Gastroesophageal sphincter (tissue), 4 donors: ENCODE measurements at regions not wholly inside any gene's neighbourhood (a gene's known extent, or its start where the extent isn't known, plus 50 kb on each side); places are given as distances from the start of the nearest gene placed in this dataset.

Source experiments
- ATAC-seq: fragments of 150-250 bp; one replicate; pipeline ENCODE4 v1.9.1; 2016; ENCODE audit warnings: mild to moderate bottlenecking, moderate library complexity
- H3K27ac ChIP-seq, 4 donors: fragments of 200-600 bp; sonication (generic) in 3 of 4; 1 replicate in 3 of 4; 2 replicates in 1 of 4; pipeline ENCODE4 v1.5.1; 2016 to 2019
- H3K27me3 ChIP-seq: fragments of 200-600 bp; sonication (generic); one replicate; pipeline ENCODE4 v1.5.1; 2019
- H3K36me3 ChIP-seq, 2 donors: fragments of 200-600 bp; sonication (generic); one replicate each; pipeline ENCODE4 v1.5.1; 2019; ENCODE audit warnings: control low read depth in 1 of 2
- H3K4me1 ChIP-seq, 3 donors: fragments of 200-600 bp; sonication (generic); 1 replicate in 2 of 3; 2 replicates in 1 of 3; pipeline ENCODE4 v1.5.1; 2016 to 2019; ENCODE audit warnings: control low read depth in 2 of 3
- H3K4me3 ChIP-seq, 2 donors: fragments of 200-600 bp; sonication (generic); one replicate each; pipeline ENCODE4 v1.5.1; 2019; ENCODE audit warnings: mild to moderate bottlenecking in 1 of 2, moderate library complexity in 1 of 2
- H3K9me3 ChIP-seq, 3 donors: fragments of 200-600 bp; sonication (generic); one replicate each; pipeline ENCODE4 v1.5.1; 2017 to 2019; ENCODE audit warnings: control low read depth in 2 of 3
- CTCF ChIP-seq, 4 experiments: fragments of 200-600 bp in 2 of 4; fragments of 450-650 bp in 2 of 4; sonication (generic) in 1 of 4; IDR thresholded peaks; one replicate each; pipeline ENCODE4 v1.5.1; 2017 to 2019; ENCODE audit warnings: antibody characterized with exemption in 4 of 4, mild to moderate bottlenecking in 2 of 4, moderate library complexity in 2 of 4
- EP300 ChIP-seq: sonication (generic); formaldehyde crosslinking; IDR thresholded peaks from one replicate; pipeline ENCODE4 v1.6.1; 2017; ENCODE audit warnings: antibody characterized with exemption, mild to moderate bottlenecking
- POLR2A ChIP-seq, 2 donors: fragments of 450-650 bp; IDR thresholded peaks; one replicate each; pipeline ENCODE4 v1.6.1; 2017; ENCODE audit warnings: antibody characterized with exemption in 2 of 2, mild to moderate bottlenecking in 2 of 2, moderate library complexity in 1 of 2
- POLR2AphosphoS5 ChIP-seq: sonication (generic); formaldehyde crosslinking; IDR thresholded peaks from one replicate; pipeline ENCODE4 v1.6.1; 2017; ENCODE audit warnings: antibody characterized with exemption
- WGBS, 2 donors: methylation state at CpG; one replicate each; pipeline ENCODE4 v1.1.5; 2018; ENCODE audit warnings: low coverage in 1 of 2; 5-methylcytosine and 5-hydroxymethylcytosine counted together

DNA sequence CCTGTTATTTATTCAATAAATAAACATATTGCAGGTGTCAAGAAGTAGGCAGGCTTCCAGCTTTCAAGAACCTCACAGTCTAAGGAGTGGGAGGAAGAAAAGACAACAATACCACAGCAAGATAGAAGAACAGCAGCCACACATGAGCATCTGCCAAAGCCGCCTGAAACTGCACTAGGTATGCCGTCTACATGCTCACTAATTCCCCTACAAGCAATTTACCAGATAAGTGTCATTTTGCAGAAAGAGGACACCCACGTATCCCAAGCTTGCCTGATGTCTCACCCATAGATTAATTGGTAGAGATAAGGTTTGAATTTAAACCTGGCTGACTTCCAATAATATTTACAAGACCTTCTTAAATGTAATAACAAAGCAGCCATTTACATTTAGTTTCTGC, 439.4 kb upstream of the CPEB2 start:
- 62 to 66% methylated on average over 3 of the region's 3 CpGs for WGBS, 2 donors
- no peak overlapping the region for H3K4me3 ChIP-seq
- H3K9me3 ChIP-seq = no peaks in the 10 kb centered on the region
- H3K27me3 ChIP-seq = no peaks in the 10 kb centered on the region
- H3K27ac ChIP-seq = no peak overlapping the region
- ATAC-seq = no peak
- H3K4me1 ChIP-seq = peaks cover 0 to 2% (median 0%) of the 10 kb centered on the region in 3 donors
- H3K36me3 ChIP-seq = no peaks in the 10 kb centered on the region
- TF ChIP-seq EP300 = no peak
- TF ChIP-seq POLR2AphosphoS5 = no peak
- no peak for TF ChIP-seq POLR2A (IDR thresholded peaks at IDR 0.05)
- TF ChIP-seq CTCF (IDR thresholded peaks at IDR 0.05) = no peak

GRCh38 chr4:14564281-14564680, 438.0 kb upstream of the CPEB2 start:
- Histone ChIP-seq H3K36me3 (no peaks in the 10 kb centered on the region), H3K27me3 (no peaks in the 10 kb centered on the region), H3K9me3 (no peaks in the 10 kb centered on the region), H3K4me3 (no peak overlapping the region), H3K27ac (no peak overlapping the region), H3K4me1 (peaks cover 0 to 7% (median 0%) of the 10 kb centered on the region in 3 donors)
- 86 to 95% methylated on average over 3 to 4 of the region's 4 CpGs for WGBS, 2 donors
- no peak for TF ChIP-seq POLR2A (IDR thresholded peaks at IDR 0.05)
- no peak for TF ChIP-seq EP300
- no peak for TF ChIP-seq CTCF (IDR thresholded peaks at IDR 0.05)
- TF ChIP-seq POLR2AphosphoS5 = no peak
- no peak for ATAC-seq

DNA sequence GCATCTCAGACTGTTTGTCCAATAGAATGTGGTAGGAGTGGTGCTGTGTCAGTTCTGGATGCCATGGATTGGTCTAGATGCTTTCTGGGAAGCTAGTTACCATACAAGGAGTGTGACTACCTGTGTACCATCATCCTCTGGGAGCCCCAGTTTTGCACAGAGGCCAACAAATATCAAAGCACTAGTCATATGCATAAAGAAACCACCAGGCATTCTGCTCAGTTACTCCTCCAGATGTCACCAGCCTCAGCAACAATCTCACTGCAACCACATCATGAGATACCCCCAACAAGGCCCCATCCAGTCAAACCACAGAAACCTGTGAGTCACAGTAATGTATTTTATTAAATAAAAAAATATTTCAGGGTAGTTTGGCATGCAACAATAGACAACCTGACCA, 435.8 kb upstream of the CPEB2 start:
- TF ChIP-seq POLR2A (IDR thresholded peaks at IDR 0.05) (no peak), EP300 (no peak), CTCF (IDR thresholded peaks at IDR 0.05) (no peak), POLR2AphosphoS5 (no peak)
- Histone ChIP-seq H3K27me3 (no peaks in the 10 kb centered on the region), H3K9me3 (no peaks in the 10 kb centered on the region), H3K4me1 (peaks cover 0 to 7% (median 0%) of the 10 kb centered on the region in 3 donors), H3K4me3 (no peak overlapping the region), H3K27ac (no peak overlapping the region), H3K36me3 (no peaks in the 10 kb centered on the region)
- no peak for ATAC-seq

DNA sequence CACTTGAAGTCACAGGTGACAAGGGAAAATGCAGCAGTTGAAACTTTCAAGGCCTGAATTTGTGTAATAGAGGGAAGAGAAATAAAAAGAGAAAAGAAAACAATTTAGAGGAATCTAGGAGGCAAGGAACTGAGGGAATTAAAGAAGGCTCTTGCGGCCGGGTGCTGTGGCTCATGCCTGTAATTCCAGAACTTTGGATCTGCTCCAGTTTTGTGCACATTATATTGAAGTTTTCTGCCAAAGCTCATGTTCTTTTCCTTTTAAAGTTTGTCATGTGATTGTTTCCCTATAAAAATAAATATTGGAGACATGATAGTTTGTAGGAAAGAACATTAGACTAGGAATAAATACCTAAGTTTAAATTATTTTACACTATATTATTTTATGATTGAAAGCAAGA, 433.9 kb upstream of the CPEB2 start:
- TF ChIP-seq POLR2A (IDR thresholded peaks at IDR 0.05) = no peak
- 24 to 29% methylated on average over 2 of the region's 2 CpGs for WGBS, 2 donors
- Histone ChIP-seq H3K27ac (no peak overlapping the region), H3K9me3 (no peaks in the 10 kb centered on the region), H3K4me1 (peaks cover 0 to 7% (median 0%) of the 10 kb centered on the region in 3 donors), H3K27me3 (no peaks in the 10 kb centered on the region), H3K4me3 (no peak overlapping the region), H3K36me3 (no peaks in the 10 kb centered on the region)
- no peak for ATAC-seq

DNA sequence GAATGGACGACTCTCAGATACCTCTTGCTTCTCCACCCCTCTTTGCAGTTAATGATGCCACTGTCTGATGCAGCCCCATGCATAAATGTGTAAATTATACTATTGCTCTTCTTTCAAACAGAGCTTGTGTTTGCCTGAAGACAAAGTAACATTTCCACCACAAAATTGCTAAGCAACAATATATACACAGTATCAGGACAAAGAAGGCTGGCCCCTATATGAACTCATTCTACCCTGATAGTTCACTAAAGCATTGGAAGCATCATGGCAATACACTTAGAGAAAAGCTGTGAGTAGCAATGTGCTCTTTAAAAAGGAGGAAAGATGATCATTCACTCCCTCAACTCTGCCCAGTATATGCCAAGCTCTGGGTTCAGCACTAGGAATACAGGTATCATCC, 427.0 kb upstream of the CPEB2 start:
- TF ChIP-seq POLR2AphosphoS5 (no peak), EP300 (no peak), CTCF (IDR thresholded peaks at IDR 0.05) (no peak), POLR2A (IDR thresholded peaks at IDR 0.05) (no peak)
- Histone ChIP-seq H3K27me3 (no peaks in the 10 kb centered on the region), H3K4me1 (no peaks in the 10 kb centered on the region), H3K4me3 (no peak overlapping the region), H3K9me3 (no peaks in the 10 kb centered on the region), H3K36me3 (no peaks in the 10 kb centered on the region), H3K27ac (no peak overlapping the region)
- WGBS, 2 donors = 63 to 69% methylated on average over 1 of the region's 1 CpG
- ATAC-seq = no peak

DNA sequence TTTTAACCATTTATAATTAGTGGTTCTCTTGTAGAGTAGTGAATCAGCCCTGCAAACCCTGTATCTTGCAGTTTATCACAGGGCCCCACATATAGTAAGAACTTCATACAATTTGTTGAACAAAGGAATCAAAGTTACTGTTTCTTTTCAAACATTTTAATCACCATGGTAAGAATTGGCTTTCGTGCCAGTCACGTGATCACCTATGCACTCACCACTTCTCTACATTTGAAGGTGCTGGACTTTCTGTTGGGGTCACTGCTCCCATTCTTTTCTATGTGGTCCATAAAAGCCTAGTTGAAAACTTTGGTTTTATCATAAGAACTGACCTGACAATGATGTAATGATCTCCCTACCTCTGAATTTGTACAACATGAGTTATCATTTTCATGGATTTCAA, 426.4 kb upstream of the CPEB2 start:
- Histone ChIP-seq H3K36me3 (no peaks in the 10 kb centered on the region), H3K27ac (no peak overlapping the region), H3K4me1 (no peaks in the 10 kb centered on the region), H3K9me3 (no peaks in the 10 kb centered on the region), H3K4me3 (no peak overlapping the region), H3K27me3 (no peaks in the 10 kb centered on the region)
- ATAC-seq = no peak
- TF ChIP-seq POLR2A (IDR thresholded peaks at IDR 0.05) (no peak), POLR2AphosphoS5 (no peak), EP300 (no peak), CTCF (IDR thresholded peaks at IDR 0.05) (no peak)
- WGBS, 2 donors = 86 to 89% methylated on average over 2 of the region's 2 CpGs
